M059J (cell line): ENCODE measurements at regions not wholly inside any gene's neighbourhood (a gene's known extent, or its start where the extent isn't known, plus 50 kb on each side); places are given as distances from the start of the nearest gene placed in this dataset.

ENCODE experiments used
- DNase-seq: peaks from one replicate; pipeline ENCODE4 v3.0.0-alpha.2; 2012; ENCODE audit warnings: low read depth

DNA sequence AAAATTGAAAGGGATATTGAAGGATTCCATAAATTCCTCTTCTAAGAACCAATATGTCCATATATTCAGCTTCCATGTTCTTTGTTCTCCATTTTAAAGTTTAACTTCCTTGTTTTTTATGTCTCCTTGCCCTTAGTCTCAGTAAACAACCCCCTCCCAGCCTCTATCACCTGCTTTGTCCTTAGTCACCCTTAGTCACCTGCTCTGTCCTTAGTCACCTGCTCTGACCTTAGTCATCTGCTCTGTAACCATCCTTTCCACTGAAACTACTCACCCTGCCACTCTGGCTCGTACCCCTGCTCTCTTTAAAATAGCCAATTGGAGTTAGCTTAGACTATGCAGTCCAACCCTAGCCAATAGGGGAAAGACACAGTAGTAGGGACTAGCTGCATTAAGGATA, 136.2 kb upstream of the TMEM106B start:
- no peak for DNase-seq

DNA sequence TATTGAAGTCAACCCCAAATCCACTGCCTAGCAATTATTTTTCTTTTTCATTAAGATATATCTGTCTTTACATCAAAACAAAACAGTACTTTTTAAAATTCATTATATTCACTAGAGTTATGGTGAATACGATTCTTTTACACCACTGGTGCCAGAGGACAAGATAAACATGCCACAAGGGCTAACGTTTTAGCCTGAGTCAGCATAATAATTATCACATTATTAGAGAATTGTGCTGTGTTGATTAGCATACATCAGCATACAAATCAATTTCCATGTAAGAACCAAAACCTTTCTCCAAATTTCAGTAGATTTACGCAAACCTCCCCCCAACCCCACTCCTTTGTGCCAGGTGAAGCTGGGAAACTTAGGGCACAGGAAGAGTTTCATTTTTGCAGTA, 131.1 kb upstream of the TMEM106B start:
- no peak for DNase-seq

DNA sequence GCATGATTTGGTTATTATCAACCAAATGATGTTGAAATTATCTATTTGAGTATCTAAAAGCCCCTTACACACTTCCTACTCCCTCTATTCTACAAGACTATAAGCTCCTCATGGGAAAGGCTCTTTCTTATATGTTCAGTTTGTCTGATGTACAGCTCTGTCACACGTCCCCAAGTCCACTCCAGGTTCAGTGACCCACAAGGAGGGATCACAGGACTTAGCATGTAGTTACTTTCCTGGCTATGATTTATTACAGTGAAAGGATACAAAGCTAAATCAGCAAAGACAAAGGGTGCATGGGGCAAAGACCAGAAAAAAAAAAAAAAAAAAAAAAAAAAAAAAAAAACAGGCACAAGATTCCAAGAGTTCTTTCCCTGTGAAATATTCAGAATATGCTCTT, 125.6 kb upstream of the TMEM106B start:
- no peak for DNase-seq

DNA sequence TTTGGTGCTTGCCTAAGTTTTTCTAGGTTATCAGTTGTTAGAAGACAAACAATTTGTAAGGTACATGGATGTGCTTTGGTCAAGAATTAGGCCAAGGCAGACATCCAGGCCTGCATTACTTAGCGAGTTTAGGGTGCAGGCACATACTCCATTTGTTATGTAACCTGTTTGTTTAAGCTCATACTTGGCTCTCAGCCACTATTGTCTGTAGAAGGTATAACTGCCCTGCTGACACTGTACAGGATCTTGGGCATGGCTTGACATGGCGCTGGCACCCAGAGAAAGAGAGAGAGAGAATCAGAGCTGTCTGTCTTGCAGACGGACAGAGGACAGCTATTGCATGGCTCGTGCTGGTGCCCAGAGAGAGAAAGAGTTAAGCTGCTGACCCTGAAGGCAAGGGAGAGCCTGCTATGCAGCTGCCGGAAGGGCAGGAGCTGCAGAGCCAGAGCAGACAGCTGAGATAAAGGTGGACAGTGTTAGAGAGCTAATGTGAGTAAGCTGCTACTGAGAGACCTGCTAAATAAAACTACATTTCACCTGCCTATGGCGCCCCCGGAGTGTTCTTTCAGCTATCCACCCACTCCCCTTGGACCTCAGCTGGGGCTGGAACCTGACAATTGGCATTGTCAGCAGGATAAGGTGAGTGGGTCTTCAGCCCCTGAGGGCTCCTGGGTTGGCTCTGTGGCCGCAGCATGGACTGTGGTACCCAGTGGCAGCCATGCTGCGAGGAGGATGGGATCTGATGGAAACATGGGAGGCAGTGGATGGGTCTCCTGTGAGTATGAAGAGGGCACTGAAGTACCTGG, 120.9 kb upstream of the TMEM106B start:
- DNase-seq: no peak

DNA sequence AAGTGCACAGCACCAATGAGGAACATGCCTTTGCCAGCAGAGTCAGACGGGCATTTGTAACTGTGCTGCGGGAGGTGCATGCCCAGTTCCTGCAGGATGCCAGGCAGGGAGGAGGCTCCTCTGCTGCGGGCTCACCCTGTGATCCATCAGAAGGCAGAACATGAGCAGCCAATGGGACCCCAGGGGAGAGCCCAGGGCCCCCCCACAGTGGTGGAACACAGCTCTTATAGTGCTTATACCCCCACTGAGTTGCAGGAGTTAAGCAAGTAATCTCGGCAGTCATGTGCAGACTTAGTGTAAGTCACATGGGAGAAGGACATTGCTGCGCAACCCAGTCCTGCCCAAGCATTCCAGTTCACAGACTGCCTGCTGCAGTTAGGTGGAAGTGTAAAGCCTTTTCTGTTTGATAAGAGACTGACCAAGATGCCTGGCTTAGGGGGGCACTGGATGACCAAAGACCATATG, 120.3 kb upstream of the TMEM106B start:
- no peak for DNase-seq

DNA sequence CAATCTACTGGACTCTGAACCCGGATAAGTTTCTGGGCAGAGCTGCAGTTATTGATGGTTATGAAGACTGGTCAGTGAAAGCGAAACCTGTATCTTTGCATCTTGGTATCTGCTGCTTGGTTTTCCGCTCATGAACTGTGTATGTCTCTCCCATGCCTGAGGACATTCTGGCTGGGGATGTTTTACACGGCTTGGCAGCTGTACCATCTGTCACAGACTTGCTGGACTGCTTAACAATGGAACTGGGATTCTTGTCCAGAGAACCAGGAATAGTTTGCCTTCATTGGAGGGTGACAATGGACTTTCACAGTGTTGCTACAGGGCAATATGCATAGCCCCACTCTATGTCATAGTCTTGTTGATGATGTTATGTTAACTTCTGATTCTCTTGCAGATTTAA, 119.9 kb upstream of the TMEM106B start:
- peak; percentile 33 for DNase-seq

DNA sequence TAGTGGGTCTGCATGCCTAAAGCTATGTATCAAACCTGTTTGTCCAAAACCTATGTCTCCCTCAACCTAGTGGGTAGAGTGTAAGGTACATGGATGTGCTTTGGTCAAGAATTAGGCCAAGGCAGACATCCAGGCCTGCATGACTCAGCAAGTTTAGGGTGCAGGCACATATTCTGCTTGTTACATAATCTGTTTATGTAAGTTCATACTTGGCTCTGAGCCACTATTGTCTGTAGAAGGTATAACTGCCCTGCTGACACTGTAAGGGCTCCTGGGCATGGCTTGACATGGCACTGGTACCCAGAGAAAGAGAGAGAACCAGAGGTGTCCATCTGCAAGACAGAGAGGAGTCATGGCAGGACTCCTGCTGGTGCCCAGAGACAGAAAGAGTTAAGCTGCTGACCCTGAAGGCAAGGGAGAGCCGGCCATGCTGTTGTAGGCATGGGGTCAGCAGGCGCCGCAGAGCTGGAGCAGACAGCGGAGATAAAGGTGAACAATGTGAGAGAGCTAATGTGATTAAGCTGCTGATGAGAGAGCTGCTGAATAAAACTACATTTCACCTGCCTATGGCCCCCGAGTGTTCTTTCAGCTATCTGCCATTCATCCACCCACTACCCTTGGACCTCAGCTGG, 118.5 kb upstream of the TMEM106B start:
- peak; percentile 25 for DNase-seq

DNA sequence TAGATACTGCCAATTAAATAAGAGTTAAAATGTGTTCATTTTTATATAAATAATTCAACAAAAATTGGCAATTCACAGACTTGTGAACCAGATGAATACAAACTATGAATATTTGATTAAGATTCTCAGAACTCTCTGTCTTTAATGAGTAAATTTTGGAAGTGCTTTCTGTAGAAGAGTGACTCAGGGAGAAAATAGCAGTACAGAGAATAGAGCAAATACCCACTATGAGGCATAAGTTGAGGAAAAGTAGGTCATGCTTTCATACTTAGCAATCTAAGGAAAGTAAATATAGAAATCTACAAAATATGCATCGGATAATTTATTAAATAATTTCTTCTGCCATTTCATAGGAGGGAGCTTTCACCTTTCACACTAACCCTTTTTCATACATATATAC, 117.7 kb upstream of the TMEM106B start:
- no peak for DNase-seq

DNA sequence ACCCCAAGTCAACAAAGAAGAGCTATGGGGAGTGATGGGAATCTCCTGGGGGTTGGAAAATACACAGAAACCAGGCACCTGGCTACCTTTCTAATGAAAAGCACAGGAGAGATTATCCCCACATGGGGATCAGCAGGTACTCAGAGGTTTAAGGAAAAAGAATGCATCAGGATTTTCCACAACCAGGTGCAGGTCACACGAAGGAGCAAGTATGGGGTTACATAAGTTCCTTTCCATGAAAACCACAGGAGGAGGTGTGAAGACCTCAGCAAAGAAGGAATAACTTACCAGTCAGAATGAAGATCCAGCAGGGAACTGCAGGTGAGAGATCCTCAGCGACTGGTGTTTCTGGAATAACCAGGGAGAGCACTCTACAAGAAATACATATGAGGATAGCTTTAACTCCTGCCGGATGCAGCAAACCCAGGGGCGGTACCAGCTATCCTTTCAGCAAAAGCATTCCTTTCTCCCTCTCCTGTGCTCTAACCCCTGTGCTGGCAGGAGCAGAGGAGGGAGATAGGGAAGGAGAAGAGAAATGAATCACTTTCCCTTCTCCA, 116.7 kb upstream of the TMEM106B start:
- peak; percentile 55 for DNase-seq

DNA sequence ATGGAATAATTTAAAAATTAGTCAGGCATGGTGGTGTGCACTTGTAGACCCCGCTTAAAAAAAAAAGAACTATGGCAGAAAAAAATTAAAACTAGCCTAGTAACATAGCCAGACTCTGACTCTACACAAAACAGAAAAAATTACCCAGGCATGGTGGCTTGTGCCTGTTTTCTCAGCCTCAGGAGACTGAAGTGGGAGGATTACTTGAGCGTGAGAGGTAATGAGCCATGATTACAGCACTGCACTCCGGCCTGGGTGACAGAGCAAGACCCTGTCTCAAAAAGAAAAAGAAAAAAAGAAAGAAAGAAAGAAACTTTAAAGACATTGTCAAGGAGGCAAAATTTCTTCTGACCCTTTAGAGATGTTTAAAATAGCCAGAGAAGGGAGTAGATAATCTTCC, 109.0 kb upstream of the TMEM106B start:
- DNase-seq: no peak

DNA sequence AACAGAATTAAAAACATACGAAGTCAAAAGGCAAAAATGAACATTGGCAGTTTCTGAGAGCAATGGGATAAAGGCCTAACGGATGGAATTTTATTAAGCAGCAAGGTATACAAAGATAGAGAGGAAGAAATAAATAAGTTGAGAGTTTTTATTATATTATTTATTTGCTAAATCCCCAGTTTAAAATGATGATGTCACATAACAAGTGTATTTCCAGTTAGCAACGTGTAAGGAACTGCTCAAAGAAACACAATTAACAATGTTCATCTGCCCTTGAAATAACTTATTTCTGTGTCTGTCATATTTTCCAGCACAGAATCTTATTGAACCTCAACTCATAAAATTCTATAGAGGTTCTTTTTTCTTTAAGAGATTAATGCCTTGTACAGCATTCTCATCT, 108.6 kb upstream of the TMEM106B start:
- no peak for DNase-seq

DNA sequence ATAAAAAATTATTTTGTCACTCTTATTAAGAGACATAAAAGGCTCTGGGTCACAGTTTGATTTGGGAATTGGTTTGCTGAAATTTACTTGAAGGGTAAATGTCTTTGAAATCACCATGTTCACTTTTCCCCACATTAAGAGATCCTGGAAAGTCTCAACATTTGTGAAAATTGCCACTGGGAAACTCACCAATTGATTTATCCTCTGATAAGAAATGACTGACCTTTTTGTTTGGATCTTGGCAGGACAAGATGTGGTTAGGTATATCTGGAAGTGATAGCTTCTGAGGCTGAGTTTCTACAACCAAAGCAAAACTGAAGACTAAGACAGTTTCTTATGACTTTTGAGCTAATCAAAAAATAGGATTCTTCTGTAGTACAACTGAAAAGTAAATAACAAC, 107.1 kb upstream of the TMEM106B start:
- peak; percentile 79 for DNase-seq

DNA sequence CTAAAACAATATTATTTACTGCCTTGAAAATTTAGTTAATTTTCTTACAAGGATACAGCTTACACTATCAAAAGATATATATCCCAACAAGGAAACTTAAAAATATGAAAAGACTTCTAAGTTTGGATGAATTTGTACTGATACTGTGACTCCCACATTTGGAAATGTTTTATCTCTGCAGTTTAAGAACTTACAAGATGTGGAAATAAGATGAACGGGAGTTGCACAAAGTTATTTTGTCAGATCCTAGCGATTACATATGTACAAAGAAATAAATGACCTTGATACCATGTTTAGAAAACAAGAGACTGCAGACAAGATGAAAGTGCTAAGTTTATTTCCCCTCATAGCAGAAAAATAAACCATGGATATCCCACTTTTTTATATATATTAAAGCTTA, 103.7 kb upstream of the TMEM106B start:
- no peak for DNase-seq

DNA sequence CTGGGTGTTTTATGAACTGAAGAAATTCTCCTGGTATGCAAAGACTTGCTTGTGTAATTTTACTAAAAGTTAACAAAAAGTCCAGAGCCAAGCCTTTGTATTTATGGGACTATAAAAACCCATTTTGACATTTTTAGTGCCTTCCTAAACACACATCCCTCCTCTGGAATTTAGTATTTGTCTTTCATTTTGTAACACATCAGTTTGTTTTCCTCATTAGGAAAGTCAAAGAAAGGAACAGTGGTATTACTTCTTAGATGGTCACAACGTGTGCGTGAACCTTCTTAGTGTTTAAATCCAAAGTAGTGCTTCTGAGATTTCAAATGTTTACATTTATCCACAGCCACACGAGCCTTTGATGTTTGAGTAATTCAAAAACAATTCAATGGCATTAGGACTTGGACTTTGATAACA, 103.2 kb upstream of the TMEM106B start:
- peak; percentile 87 for DNase-seq

DNA sequence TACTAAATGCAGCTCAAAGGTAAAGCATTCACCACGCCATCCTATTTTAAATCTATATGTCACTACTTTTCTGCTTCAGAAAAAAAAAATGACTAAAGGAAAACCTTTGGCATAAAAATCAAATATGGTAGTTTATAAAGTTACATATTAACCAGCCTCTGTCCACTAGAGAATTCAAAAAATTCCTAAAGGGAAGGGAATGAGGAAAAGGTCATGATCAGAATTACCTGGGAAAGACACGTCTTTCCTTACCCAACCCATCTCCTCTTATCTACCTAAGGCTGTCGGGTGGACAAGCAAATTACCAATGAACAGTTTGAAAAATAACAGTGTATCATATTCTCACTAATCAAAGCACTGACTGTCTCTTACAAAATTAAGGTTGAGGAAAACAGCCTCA, 100.7 kb upstream of the TMEM106B start:
- DNase-seq: no peak

DNA sequence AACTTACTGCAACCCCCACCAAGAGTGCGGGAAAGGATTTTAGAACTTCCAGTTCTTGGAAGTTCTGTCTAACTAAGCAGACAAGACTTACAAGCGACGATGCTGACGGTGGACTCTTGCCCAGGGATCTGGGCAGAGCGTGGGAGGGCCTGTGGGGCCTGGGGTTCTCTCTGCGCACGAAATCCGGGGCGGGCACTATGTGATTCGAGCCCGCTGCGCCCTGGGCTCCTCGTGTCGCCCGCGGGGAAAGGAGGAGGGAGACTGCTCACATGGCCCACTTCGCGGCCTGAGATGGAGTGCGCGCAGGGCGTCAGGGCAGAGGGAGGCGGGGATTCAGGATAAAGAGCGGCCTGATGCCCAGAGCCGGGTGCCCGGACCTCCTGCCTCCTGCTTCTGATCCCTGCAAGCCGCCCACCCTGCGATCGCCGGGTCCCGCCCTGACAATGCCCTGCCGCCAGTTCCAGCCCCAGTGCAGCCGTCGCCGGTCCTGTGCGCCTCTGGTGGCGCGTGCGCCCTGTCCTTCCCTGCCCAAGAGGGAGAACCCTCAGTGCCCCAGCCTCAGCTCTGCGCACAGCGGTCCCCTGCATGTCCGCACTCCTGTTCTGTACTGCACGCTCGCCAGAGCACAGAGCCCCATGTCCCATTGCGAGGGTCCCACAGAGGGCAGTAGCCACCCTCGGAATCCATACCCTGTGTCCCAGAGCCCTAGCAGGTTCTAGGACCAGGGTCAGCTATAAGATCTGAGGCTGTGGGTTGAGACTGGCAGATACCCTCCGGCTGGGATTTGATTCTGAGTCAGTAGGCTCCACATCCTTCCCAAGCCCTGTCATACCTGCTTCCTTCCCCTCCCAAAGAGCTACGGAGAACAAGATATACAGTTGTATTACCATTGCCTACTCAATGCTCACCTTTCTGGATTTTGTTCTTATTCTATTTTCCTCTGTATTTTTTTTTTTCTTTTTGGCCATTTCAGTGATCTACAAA, 99.4 kb upstream of the TMEM106B start:
- DNase-seq: peak; percentile 92

DNA sequence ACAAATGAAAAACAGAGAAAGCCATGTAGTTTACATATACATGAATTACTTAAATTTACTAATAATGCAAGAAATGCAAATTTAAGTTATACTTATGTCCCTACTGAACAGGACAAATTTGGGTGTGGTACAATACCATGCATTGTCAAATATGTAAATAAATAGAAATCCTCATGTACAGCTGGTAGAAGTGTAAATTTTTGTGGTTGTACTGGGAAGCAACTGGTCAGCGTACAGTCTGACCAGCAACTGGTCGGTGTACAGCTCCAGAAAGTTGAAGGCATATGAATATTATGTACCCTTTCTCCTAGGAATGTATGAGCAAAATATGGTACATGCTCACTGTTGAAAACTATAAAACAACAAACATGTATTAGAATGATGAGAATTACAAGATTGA, 93.9 kb upstream of the TMEM106B start:
- no peak for DNase-seq

DNA sequence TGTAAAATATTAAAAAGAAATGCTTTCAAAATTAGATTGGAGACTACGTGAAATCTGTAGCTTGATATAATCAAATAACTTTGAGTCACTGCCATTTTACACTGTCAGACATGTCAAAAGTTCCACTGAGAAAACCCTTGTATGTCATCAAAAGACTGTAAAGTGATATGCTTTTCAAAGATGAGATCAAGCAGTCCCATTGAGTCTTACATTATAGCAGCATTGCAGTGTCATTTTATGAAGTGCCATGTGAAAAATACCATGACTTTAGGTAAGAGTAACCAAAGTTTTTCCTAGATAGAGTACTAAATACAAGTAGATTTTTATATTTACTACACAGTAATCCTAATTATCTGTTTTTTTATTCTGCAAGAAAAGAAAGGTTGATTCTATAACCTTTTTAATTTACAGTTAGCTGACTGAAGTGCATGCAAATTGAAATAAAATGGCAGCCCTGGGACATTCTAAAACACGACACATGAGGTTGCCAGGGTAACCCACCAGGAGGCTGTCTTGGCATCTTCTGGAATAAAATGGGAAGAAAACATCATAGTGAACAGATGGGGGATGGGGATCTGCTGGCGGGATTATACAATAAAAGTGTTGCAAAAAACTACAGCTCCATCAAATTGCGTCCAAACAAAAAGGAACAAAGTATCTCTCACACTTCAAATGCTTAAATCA, 91.3 kb upstream of the TMEM106B start:
- peak; percentile 47 for DNase-seq

DNA sequence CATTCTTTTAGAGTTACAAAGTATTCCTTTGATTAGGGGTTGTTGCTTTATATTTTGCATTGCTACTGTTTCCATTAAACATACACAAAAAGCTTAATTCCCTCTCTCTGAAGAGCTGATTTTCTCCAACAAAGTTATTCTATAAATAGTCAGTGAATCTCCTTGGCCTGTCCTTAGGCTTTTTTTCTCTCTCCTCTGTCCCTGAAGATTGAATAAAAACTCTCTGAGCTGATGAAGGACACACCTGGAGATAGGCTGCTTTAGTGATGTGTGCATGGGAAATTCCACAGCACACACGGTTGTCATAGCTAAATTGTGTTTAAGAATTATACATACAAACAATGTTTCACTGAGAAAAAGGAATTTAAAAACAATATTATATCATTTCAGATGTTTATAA, 90.5 kb upstream of the TMEM106B start:
- no peak for DNase-seq

DNA sequence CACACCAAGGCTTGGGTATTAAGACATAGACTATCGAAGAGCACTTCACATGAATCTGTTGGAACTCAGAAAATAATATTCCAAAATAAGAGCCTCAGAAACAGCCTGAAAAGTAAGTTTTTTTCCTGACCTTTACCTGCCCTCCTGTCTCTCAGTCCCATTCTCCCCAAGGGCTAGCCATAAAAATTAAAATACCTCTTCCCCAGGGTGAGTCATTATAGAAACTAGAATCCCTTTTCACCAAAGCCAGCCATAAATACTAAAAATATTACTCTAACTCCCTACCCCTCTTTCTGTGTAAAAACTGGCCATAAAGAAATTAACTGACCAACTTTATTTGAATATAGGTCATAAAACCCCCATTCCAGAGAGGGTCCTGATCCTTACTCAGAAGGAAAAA, 87.9 kb upstream of the TMEM106B start:
- DNase-seq: peak; percentile 78

DNA sequence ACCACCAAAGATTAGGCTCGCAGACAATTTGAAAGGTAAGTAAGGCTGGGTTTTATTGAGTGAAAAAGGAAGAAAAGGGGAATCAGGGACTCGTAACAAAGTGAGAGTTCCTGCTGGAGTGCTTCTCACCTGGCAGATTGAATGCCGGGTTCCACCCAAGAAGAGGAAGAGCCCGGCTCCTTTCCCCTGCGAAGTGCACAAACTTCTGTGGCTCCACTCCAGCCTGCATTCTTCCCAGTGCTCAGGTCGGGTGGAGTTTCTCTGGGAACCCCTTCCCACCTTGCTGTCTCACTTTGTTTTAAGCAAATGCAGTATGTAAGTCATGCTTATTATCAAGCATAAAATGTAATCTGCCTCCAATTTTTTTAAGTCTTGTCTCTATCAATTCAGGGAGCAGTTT, 87.1 kb upstream of the TMEM106B start:
- DNase-seq: no peak
